HG03159 (cell line): ENCODE measurements at regions not wholly inside any gene's neighbourhood (a gene's known extent, or its start where the extent isn't known, plus 50 kb on each side); places are given as distances from the start of the nearest gene placed in this dataset.

Experiments used
- ATAC-seq: cut with Tn5 transposase; IDR thresholded peaks from one replicate; pipeline ENCODE4 v1.9.1; 2021; ENCODE audit warnings: mild to moderate bottlenecking, moderate library complexity; ENCODE audit not compliant: unreplicated experiment

DNA sequence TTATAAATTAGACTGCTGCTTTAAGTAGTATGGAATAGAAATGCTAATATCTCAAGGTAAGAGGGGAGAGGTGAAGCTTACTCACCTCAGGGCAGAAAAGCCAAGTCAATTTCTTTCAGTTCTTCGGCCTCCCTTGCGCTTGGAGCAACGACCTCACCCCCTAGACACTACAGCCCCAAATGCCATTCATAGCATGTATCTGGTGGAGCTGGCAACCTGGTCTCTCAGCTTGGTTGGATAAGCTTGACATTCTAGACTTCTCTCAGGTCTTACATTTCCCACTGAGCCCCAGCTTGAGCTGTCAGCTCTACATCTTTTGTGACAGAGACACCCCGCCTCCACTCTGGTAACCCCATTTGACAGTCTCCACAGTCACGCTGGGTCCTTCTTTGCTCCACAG is 154.9 kb downstream of the ZNF608 start:
- no peak for ATAC-seq

DNA sequence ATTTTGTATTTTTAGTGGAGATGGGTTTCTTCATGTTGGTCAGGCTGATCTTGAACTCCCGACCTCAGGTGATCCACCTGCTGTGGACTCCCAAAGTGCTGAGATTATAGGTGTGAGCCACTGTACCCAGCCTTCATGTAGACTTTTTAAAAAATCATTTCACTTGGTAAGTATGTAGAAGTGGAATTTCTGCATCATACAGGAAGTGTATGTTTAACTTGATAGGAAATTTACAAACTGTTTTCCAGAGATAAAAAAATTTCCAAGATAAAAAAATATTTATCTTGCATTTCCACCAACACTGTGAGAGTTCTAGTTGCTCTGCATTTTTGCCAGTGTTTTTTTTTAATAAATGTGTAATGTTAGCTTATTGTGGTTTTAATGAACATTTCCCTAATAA is 155.8 kb downstream of the ZNF608 start:
- no peak for ATAC-seq

- no peak for ATAC-seq
These were observed 159.2 kb downstream of the ZNF608 start for GRCh38 chr5:124587280-124587679.

- no peak for ATAC-seq
These were observed 161.3 kb downstream of the ZNF608 start for GRCh38 chr5:124584991-124585715.

- peak; percentile 100 for ATAC-seq
These were observed 162.7 kb downstream of the ZNF608 start for GRCh38 chr5:124583469-124584350.

DNA sequence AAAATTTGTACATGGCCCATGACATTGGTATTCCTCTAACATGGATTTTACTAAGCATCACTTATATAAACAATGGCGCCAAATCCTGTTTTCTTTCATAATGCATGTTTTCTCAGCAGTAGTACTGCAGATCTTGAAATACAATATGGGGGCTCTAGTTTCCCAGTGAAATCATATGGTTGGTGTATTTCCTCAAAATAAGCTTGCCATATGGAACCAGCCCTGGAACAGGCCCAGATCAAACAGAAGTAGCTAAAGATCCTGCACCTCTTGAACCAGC is 163.9 kb downstream of the ZNF608 start:
- ATAC-seq, result no peak

- no peak for ATAC-seq
These were observed 164.5 kb downstream of the ZNF608 start for GRCh38 chr5:124581738-124582560.

DNA sequence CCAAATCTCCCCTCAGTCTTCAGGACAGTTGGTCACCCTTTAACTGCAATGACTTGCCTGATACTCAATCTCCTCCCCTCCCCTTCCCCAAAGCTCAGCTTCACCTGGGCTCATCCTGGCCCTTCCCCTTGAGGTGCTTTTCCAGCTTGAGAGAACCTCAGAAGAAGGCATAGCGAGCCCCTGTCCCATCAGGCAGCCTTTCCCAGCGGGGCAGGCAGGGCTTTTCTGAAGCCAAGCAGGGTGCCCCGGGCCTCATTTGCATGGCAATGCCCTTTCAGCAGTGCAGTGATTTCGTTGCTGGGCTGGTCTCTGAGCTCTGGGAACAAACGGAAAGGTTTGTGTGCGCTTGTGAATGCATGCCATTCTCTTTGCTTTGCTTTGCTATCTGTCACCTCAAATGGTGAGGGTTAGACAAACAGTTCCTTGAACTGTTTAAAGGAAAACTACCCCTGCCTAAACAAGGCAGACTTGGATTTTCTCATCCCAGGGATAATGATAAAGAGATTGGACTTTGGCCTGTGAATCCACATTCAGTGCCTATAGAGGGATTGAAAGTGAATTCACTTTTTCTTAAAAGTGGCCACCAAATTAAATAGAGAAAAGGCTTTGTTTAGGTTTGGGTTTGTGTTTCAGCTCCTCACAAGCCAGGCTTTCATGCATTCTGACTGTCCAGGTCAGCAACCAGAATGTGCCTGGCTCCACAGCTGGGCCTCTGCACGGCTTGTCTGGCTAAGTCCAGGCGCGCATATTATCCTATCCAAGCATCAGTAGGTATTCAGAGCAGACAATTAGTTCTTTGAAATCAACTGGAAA is 165.3 kb downstream of the ZNF608 start:
- ATAC-seq, result no peak

GRCh38 chr5:124580512-124580911 is 165.9 kb downstream of the ZNF608 start:
- ATAC-seq, result no peak

GRCh38 chr5:124576848-124577409 is 169.5 kb downstream of the ZNF608 start:
- peak; percentile 70 for ATAC-seq

- ATAC-seq, result no peak
These were observed 170.7 kb downstream of the ZNF608 start for GRCh38 chr5:124575725-124576124.

DNA sequence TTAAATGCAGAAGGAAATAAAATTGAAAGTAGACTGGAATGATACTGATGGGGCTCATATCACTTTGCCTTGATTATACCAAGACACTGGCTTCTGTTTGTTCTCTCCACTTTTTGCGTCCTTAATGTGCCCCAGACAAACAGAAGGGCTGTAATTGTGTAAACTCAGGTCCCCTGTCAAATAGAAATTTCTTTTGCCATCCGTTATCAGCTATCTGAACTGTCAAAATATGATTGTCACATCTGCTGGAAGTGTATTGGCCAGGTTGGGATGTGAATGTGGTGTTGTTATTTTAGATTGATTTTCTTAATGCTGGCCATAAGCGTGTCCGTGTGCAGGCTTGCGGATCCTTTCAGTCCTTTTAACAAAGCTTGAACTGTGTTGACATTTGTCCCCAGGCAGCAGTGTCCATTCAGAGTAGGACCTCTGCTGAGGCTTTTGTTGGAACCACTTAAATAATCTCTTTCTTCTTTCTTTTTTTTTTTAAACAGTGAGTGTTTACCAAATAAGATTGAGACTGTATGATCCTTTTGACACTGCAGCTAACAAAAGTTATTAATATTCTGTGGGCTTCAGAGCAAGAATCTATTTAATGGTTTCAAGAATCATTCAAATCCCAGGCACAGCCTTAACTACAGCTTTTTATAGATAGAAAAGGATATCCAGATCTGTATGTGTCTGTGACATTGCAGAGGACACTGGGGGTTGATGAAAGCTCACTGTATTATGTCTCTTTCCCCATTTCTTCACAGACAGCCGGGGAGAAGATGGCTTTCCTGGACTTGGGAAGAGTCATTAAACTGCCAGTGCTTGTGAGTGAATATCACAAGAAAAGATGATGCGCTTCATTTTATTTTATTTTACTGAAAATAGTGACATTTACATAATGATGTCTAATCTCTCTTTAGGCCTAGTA is 171.7 kb downstream of the ZNF608 start:
- no peak for ATAC-seq

GRCh38 chr5:124572971-124573370 is 173.5 kb downstream of the ZNF608 start:
- no peak for ATAC-seq

DNA sequence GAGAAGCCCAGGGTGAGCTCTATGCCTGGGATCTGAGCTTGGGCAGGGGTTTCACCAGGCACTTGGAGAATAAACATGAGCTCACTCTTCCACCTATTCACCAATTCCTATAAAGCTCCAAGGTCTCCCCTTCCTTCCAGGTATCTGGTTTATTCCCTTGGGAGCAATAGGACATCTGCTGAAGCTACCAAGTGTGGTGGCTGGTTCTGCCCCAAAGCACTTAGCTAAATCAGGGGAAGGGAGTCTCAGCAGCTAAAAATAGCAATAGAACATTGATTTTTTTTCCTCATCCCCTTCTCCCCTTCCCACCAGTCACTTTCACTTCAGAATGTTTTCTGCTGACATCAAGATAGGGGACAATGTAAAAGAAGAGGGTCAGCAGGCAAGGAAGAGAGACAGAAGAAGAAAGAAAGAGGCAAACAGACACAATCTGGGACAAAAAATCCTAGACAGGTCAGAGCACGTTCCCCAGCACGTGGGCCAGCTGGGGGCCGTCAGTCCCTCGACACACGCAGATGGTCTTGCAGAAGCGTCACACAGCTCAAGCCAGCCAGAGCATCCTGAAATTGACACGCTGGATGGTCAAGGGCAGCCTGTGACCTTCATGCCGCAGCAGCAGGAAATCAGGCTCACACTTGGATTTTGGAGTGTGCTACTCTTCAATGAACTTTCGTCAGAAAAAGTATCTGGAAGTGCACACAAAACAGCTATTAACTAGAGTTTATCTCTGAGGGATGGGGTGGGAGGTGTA is 176.0 kb downstream of the ZNF608 start:
- no peak for ATAC-seq

DNA sequence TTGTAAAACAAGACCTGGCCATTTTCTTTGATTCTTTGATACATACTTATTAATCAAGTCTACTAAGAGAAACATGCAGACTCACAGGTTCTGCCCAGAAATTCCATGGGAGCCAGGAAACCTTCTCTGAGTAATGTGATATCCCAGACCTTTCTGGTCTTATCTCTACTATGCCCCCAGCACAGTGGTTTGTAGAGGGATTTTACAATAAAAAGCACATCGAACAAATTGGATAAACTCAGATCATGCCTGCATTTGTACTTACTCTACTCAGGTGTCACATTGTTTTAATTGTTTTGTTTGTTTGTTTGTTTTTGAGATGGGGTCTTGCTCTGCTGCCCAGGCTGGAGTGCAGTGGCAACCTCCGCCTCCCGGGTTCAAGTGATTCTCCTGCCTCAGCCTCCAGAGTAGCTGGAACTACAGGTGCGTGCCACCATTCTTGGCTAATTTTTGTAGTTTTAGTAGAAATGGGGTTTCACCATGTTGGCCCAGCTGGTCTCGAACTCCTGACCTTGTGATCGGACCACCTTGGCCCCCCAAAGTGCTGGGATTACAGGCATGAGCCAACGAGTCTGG is 179.5 kb downstream of the ZNF608 start:
- no peak for ATAC-seq

GRCh38 chr5:124561451-124561850 is 185.0 kb downstream of the ZNF608 start:
- ATAC-seq, result no peak

GRCh38 chr5:124560370-124560769 is 186.1 kb downstream of the ZNF608 start:
- ATAC-seq, result no peak

DNA sequence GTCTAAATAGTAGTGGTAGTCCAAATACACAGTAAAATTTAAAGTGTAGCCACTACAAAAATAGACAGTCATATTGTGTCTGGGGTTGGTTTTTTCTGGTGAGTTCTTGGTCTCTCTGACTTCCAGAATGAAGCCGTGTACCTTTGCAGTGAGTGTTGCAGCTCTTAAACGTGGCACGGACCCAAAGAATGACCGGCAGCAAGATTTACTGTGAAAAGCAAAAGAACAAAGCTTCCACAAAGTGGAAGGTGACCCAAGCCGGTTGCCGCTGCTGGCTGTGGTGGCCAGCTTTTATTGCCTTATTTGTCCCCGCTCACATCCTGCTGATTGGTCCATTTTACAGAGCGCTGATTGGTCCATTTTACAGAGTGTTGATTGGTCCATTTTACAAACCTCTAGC is 188.7 kb downstream of the ZNF608 start:
- ATAC-seq, result no peak
